Esophagus muscularis mucosa (tissue), 4 donors: ENCODE measurements at regions not wholly inside any gene's neighbourhood (a gene's known extent, or its start where the extent isn't known, plus 50 kb on each side); places are given as distances from the start of the nearest gene placed in this dataset.

Experiments used
- CTCF ChIP-seq, 3 experiments: fragments of 200-600 bp in 2 of 3; fragments of 450-650 bp in 1 of 3; sonication (generic) in 2 of 3; IDR thresholded peaks; one replicate each; pipeline ENCODE4 v1.5.1; 2017 to 2019; ENCODE audit warnings: antibody characterized with exemption in 3 of 3, mild to moderate bottlenecking in 2 of 3, moderate library complexity in 1 of 3
- EP300 ChIP-seq: sonication (generic); formaldehyde crosslinking; IDR thresholded peaks from one replicate; pipeline ENCODE4 v1.6.1; 2017; ENCODE audit warnings: antibody characterized with exemption
- POLR2A ChIP-seq: fragments of 450-650 bp; IDR thresholded peaks from one replicate; pipeline ENCODE4 v1.6.1; 2017; ENCODE audit warnings: antibody characterized with exemption, moderate library complexity, mild to moderate bottlenecking, low read depth

DNA sequence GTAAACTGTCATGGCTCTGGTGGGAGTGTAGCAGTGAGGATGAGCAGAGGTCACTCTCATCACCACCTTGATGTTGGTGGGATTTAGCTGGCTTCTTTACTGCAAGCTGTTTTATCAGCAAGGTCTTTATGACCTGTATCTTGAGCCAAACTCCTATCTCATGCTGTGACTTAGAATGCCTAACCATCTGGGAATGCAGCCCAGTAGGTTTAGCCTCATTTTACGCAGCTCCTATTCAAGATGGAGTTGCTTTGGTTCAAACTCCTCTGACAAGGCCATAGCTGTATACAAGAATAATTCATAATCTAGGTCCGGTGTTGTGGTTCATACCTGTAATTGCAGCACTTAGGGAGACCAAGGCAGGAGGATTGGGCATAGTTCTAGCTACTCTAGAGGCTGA, 85.1 kb downstream of the ARRDC3 start:
- TF ChIP-seq CTCF (IDR thresholded peaks at IDR 0.05) = no peak
- TF ChIP-seq EP300 = no peak
- TF ChIP-seq POLR2A = no peak
